GM23338 (cell line): ENCODE measurements at regions not wholly inside any gene's neighbourhood (a gene's known extent, or its start where the extent isn't known, plus 50 kb on each side); places are given as distances from the start of the nearest gene placed in this dataset.

Source experiments
- EZH2 ChIP-seq: fragments of 200-600 bp; sonication (generic); IDR thresholded peaks from one replicate; pipeline ENCODE4 v1.8.0; 2017; ENCODE audit warnings: antibody characterized with exemption, mild to moderate bottlenecking, low read depth; ENCODE audit not compliant: unreplicated experiment
- REST ChIP-seq: IDR thresholded peaks from one replicate; pipeline ENCODE4 v1.6.1; 2018; ENCODE audit warnings: antibody characterized with exemption; ENCODE audit not compliant: unreplicated experiment
- TF ChIP-seq, protein P1 (sequence below), 2 experiments: fragments of 200-600 bp in 1 of 2; sonication (generic) in 1 of 2; conservative IDR thresholded peaks; 2 replicates each; pipeline versions ENCODE4 v1.5.1 to v1.6.1; 2016 to 2017; ENCODE audit warnings: antibody characterized with exemption in 2 of 2, low read depth in 2 of 2, mild to moderate bottlenecking in 2 of 2, moderate library complexity in 1 of 2

DNA sequence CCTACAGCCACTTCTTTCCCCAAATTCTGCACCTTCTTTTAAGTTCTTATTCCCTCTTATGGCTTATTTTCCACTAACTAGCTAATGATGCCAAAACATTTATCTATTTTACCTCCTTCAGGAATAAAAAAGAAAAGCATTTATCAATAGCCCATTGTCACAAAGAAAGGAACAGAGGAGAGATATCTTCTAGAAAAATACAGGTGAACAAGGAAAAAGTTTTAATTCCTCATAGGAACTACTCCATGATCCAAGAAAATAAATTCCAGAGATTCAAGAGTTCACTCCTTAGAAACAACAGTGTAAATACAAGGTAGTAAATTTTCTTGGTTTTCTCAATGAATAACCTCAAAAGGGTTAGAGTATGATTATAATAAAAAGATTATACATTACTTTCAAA, 52.6 kb upstream of the TOP3B start:
- TF ChIP-seq EZH2 (peak; percentile 9), REST (no peak)
- TF ChIP-seq, protein P1, sequence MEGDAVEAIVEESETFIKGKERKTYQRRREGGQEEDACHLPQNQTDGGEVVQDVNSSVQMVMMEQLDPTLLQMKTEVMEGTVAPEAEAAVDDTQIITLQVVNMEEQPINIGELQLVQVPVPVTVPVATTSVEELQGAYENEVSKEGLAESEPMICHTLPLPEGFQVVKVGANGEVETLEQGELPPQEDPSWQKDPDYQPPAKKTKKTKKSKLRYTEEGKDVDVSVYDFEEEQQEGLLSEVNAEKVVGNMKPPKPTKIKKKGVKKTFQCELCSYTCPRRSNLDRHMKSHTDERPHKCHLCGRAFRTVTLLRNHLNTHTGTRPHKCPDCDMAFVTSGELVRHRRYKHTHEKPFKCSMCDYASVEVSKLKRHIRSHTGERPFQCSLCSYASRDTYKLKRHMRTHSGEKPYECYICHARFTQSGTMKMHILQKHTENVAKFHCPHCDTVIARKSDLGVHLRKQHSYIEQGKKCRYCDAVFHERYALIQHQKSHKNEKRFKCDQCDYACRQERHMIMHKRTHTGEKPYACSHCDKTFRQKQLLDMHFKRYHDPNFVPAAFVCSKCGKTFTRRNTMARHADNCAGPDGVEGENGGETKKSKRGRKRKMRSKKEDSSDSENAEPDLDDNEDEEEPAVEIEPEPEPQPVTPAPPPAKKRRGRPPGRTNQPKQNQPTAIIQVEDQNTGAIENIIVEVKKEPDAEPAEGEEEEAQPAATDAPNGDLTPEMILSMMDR (conservative IDR thresholded peaks at IDR 0.05; ENCODE audit: low read depth in 2 of 2), result no peak
